ENCODE measurements at regions not wholly inside any gene's neighbourhood (a gene's known extent, or its start where the extent isn't known, plus 50 kb on each side); places are given as distances from the start of the nearest gene placed in this dataset.

DNA sequence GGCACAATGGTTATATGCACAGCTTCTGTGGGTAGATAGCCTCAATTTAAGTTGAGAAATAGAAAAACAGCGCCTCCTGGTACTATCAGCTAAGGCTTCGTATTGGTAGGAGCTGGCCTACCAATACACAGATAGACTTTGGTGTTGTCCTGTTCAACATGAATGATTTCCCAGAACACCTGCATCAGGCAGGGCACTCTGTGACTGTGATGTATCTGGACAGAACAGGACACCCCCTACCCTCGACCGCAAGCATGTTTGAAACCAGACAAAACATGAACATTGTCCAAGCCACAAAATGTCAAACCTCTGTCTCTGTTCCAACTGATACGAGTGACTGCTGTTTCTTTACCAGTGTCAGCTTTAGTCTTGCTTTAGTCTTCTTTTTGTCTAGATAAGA lies 144.9 kb downstream of the HAPSTR1 start:
- DNase-seq (ENCODE audit: low read depth) = no peak
- no peak overlapping the region for H3K4me3 ChIP-seq (ENCODE audit: low read depth, low read length)
- TF ChIP-seq, protein P1, sequence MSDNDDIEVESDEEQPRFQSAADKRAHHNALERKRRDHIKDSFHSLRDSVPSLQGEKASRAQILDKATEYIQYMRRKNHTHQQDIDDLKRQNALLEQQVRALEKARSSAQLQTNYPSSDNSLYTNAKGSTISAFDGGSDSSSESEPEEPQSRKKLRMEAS (IDR thresholded peaks at IDR 0.05; ENCODE audit: low read depth, low read length) = no peak
- TF ChIP-seq POLR2A (IDR thresholded peaks at IDR 0.05; ENCODE audit: extremely low read depth, insufficient read length) (no peak), MYC (IDR thresholded peaks at IDR 0.05; ENCODE audit: low read depth, low read length) (no peak)
- TF ChIP-seq, protein P2, sequence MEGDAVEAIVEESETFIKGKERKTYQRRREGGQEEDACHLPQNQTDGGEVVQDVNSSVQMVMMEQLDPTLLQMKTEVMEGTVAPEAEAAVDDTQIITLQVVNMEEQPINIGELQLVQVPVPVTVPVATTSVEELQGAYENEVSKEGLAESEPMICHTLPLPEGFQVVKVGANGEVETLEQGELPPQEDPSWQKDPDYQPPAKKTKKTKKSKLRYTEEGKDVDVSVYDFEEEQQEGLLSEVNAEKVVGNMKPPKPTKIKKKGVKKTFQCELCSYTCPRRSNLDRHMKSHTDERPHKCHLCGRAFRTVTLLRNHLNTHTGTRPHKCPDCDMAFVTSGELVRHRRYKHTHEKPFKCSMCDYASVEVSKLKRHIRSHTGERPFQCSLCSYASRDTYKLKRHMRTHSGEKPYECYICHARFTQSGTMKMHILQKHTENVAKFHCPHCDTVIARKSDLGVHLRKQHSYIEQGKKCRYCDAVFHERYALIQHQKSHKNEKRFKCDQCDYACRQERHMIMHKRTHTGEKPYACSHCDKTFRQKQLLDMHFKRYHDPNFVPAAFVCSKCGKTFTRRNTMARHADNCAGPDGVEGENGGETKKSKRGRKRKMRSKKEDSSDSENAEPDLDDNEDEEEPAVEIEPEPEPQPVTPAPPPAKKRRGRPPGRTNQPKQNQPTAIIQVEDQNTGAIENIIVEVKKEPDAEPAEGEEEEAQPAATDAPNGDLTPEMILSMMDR (IDR thresholded peaks at IDR 0.05; ENCODE audit: low read depth, low read length) = no peak

DNA sequence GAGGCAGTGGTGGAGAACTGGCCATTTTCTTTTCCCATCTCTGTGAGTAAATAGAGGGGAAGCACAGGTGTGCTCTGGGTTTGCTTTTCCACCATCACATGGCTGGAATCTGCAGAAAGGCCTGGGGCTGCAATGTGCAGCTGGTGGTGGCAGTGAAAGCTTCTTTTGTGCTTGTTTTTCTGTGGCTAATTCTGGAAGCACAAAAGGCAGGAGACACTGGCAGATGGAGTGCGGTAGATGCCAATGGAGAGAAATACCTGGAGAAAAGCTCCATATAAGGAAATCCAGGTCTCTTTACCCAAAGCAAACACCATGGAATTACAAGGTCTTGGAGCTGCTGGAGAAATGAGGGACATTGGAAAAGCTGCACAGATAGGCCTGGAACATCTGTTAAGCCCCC lies 146.9 kb downstream of the HAPSTR1 start:
- DNase-seq (ENCODE audit: low read depth) = no peak
- TF ChIP-seq, protein P1 (IDR thresholded peaks at IDR 0.05; ENCODE audit: low read depth, low read length) = no peak
- no peak for TF ChIP-seq MYC (IDR thresholded peaks at IDR 0.05; ENCODE audit: low read depth, low read length)
- no peak for TF ChIP-seq POLR2A (IDR thresholded peaks at IDR 0.05; ENCODE audit: extremely low read depth, insufficient read length)
- TF ChIP-seq, protein P2 (IDR thresholded peaks at IDR 0.05; ENCODE audit: low read depth, low read length) = no peak
- H3K4me3 ChIP-seq (ENCODE audit: low read depth, low read length) = no peak overlapping the region

DNA sequence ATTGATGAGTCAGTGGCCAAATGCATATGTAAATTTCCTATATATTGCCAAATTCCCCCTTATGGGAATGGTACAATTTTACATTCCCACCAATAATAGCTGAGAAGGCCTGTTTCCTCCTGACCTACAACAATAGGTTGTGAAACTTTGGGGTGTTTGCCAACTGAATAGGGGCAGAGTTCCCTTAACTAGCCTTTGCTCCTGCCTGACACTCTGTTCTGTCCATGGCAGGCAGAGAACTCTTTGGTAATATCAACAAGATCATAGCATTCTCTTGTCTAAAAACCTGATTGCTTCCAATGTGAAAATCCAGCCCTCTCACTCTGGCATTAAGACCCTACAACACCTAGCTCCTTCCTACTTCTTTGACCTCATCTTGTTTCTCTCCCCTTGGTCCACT lies 149.7 kb downstream of the HAPSTR1 start:
- no peak overlapping the region for H3K4me3 ChIP-seq (ENCODE audit: low read depth, low read length)
- no peak for DNase-seq (ENCODE audit: low read depth)
- TF ChIP-seq, protein P1 (IDR thresholded peaks at IDR 0.05; ENCODE audit: low read depth, low read length) = no peak
- TF ChIP-seq, protein P2 (IDR thresholded peaks at IDR 0.05; ENCODE audit: low read depth, low read length) = no peak
- TF ChIP-seq POLR2A (IDR thresholded peaks at IDR 0.05; ENCODE audit: extremely low read depth, insufficient read length) = no peak
- TF ChIP-seq MYC (IDR thresholded peaks at IDR 0.05; ENCODE audit: low read depth, low read length) = no peak

DNA sequence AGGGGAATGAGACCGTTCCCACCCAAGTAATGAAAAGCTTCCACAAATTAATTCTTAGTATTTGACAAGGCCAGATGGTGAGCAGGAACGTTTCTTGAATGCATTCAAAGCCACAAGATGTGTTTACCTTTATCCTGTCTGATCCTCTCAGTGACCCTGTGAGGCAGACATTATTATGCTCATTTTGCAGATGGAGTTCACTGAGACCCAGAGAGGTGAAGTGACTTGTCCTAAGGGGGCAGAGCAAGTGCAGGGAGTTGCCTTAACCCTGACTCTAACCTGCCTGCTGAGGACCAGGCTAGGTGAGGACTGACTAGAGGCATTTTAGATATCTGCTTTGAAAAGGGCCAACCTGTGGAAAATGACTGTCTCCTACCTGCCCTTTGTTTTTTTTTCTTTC lies 156.7 kb downstream of the HAPSTR1 start:
- no peak overlapping the region for H3K4me3 ChIP-seq (ENCODE audit: low read depth, low read length)
- DNase-seq (ENCODE audit: low read depth) = no peak
- TF ChIP-seq, protein P2 (IDR thresholded peaks at IDR 0.05; ENCODE audit: low read depth, low read length) = no peak
- no peak for TF ChIP-seq MYC (IDR thresholded peaks at IDR 0.05; ENCODE audit: low read depth, low read length)
- TF ChIP-seq, protein P1 (IDR thresholded peaks at IDR 0.05; ENCODE audit: low read depth, low read length) = no peak
- TF ChIP-seq POLR2A (IDR thresholded peaks at IDR 0.05; ENCODE audit: extremely low read depth, insufficient read length) = no peak

DNA sequence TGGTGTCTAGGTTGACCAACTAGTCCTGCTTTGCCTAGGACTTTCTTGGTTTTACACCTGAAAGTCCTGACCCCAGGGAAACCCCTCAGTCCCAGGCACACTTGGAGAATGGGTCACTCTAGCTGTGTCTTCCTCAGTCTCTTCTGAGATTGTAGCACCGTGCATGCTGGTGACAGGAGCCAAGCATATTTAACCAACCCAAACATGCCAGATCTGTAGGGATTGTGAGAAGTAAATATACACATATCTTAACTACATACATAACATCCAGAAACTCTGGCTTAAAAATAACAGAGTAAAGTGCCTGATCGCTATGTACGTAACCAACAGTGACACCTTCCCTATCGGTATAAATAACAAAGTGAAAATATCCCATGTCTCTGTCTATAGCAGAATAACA lies 158.1 kb downstream of the HAPSTR1 start:
- DNase-seq (ENCODE audit: low read depth) = no peak
- TF ChIP-seq, protein P1 (IDR thresholded peaks at IDR 0.05; ENCODE audit: low read depth, low read length) = no peak
- TF ChIP-seq, protein P2 (IDR thresholded peaks at IDR 0.05; ENCODE audit: low read depth, low read length) = no peak
- TF ChIP-seq POLR2A (IDR thresholded peaks at IDR 0.05; ENCODE audit: extremely low read depth, insufficient read length) = no peak
- no peak for TF ChIP-seq MYC (IDR thresholded peaks at IDR 0.05; ENCODE audit: low read depth, low read length)
- H3K4me3 ChIP-seq (ENCODE audit: low read depth, low read length) = no peak overlapping the region

DNA sequence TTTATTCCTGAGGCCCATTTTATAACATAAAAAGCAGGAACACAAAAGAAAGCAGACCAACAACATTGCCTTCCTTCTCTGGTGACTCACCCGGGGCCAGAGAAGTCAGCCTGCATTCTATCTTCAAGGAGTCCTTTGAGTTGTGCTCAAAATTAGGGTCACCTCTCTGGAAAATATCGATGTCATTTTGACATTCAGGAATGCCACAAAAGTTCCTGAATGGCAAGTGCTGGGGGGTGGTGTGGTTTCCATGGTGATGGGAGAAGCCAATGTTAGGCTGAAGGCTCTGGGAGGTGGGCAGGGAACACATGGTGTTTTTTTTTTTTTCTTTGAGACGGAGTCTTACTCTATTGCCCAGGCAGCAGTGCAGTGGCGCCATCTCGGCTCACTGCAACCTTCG lies 159.6 kb downstream of the HAPSTR1 start:
- no peak for DNase-seq (ENCODE audit: low read depth)
- TF ChIP-seq POLR2A (IDR thresholded peaks at IDR 0.05; ENCODE audit: extremely low read depth, insufficient read length) (no peak), MYC (IDR thresholded peaks at IDR 0.05; ENCODE audit: low read depth, low read length) (no peak)
- TF ChIP-seq, protein P2 (IDR thresholded peaks at IDR 0.05; ENCODE audit: low read depth, low read length) = no peak
- TF ChIP-seq, protein P1 (IDR thresholded peaks at IDR 0.05; ENCODE audit: low read depth, low read length) = no peak

More for the DNA sequence above, 159.6 kb downstream of the HAPSTR1 start:
- no peak overlapping the region for H3K4me3 ChIP-seq (ENCODE audit: low read depth, low read length)

Data from NB4 (cell line).